ENCODE measurements at regions not wholly inside any gene's neighbourhood (a gene's known extent, or its start where the extent isn't known, plus 50 kb on each side); places are given as distances from the start of the nearest gene placed in this dataset.

GRCh38 chr20:43821795-43822194, 92.9 kb upstream of the TOX2 start:
- Histone ChIP-seq H3K27ac (ENCODE audit: extremely low read length, insufficient read depth, low read length) (no peak overlapping the region), H4K20me1 (ENCODE audit: insufficient read depth, low read length) (no peaks in the 10 kb centered on the region), H3K4me2 (ENCODE audit: low read depth, low read length) (no peak overlapping the region), H2AFZ (ENCODE audit: low read length) (no peak overlapping the region), H3K4me1 (ENCODE audit: insufficient read depth, low read length) (no peaks in the 10 kb centered on the region), H3K79me2 (ENCODE audit: insufficient read depth, low read length) (no peaks in the 10 kb centered on the region), H3K27me3 (ENCODE audit: control insufficient read depth in 1 of 2, insufficient read depth in 2 of 2, low read length in 2 of 2) (peaks cover 0 to 10% of the 10 kb centered on the region in 2 experiments; a peak in 2 of 5 replicates), H3K9ac (ENCODE audit: insufficient read depth, low read depth, low read length) (no peak overlapping the region), H3K4me3 (replicated peaks in 1 of 3; ENCODE audit: insufficient read depth in 1 of 3, low read depth in 2 of 3, low read length in 3 of 3) (no peak overlapping the region), H3K36me3 (replicated peaks in 1 of 2; ENCODE audit: control insufficient read depth in 1 of 2, insufficient read depth in 2 of 2, low read length in 2 of 2) (no peaks in the 10 kb centered on the region), H3K9me3 (ENCODE audit: low read length) (no peaks in the 10 kb centered on the region)
- 20% methylated on average over 3 of the region's 3 CpGs for WGBS (ENCODE audit: low lambda C conversion rate)
- TF ChIP-seq CEBPB (IDR thresholded peaks at IDR 0.05; ENCODE audit: borderline replicate concordance, low read depth, low read length) (peak; percentile 40; the same call in 1 of the 2 replicates), RCOR2 (CRISPR knock-in tag; IDR thresholded peaks at IDR 0.05) (no peak), HOXA5 (CRISPR knock-in tag; IDR thresholded peaks at IDR 0.05) (no peak), CEBPG (CRISPR knock-in tag; IDR thresholded peaks at IDR 0.05) (peak; percentile 20; the same call in 1 of the 2 replicates), ATAD3A (CRISPR knock-in tag; IDR thresholded peaks at IDR 0.05) (no peak), ZBTB42 (CRISPR knock-in tag; IDR thresholded peaks at IDR 0.05) (no peak), ZNF597 (CRISPR knock-in tag; IDR thresholded peaks at IDR 0.05) (no peak), NAIF1 (CRISPR knock-in tag; IDR thresholded peaks at IDR 0.05; ENCODE audit: borderline replicate concordance) (no peak), ZBTB10 (CRISPR knock-in tag; IDR thresholded peaks at IDR 0.05; ENCODE audit: borderline replicate concordance) (no peak), ZNF713 (CRISPR knock-in tag; IDR thresholded peaks at IDR 0.05) (no peak), ATF7 (IDR thresholded peaks at IDR 0.05) (peak; percentile 86), ATF7 (CRISPR knock-in tag; IDR thresholded peaks at IDR 0.05) (no peak), PHF20 (CRISPR knock-in tag; IDR thresholded peaks at IDR 0.05) (no peak), ADNP (CRISPR knock-in tag; IDR thresholded peaks at IDR 0.05) (no peak)
- ChIA-PET CTCF (ENCODE audit: low intra/inter-chr PET ratio, low total read pairs) (no interaction called here), POLR2A (no interaction called here)
- FAIRE-seq (peak; percentile 56), DNase-seq (ENCODE audit: low spot score) (no peak), ATAC-seq (no peak)
- in situ Hi-C loops (cut with HindIII; ENCODE audit: extremely low pct_ligation_motif_present, low pct_unique_long_range_greater_than_20kb): no loop called here
- intact Hi-C loops (cut with micrococcal nuclease; ENCODE audit: unreplicated experiment): no loop called here
- BruUV-seq (replicated peaks): no TSS peak

Data from HepG2 (cell line).